ENCODE measurements at regions not wholly inside any gene's neighbourhood (a gene's known extent, or its start where the extent isn't known, plus 50 kb on each side); places are given as distances from the start of the nearest gene placed in this dataset.

- Histone ChIP-seq H3K9me1 (ENCODE audit: insufficient read depth, low read length) (no peaks in the 10 kb centered on the region), H2BK15ac (ENCODE audit: low read depth, low read length) (no peak overlapping the region), H3K4me2 (ENCODE audit: low read depth, low read length) (no peak overlapping the region), H2AFZ (replicated peaks; ENCODE audit: low read length, poor library complexity) (no peak overlapping the region), H3K27me3 (ENCODE audit: control insufficient read depth, insufficient read depth, low read length) (no peaks in the 10 kb centered on the region), H3K4ac (ENCODE audit: low read depth, low read length) (no peak overlapping the region), H4K91ac (ENCODE audit: insufficient read depth, low read depth, low read length) (no peak overlapping the region), H3K79me1 (ENCODE audit: low read depth in 1 of 2, low read length in 2 of 2) (no peaks in the 10 kb centered on the region), H3K56ac (ENCODE audit: extremely low read depth, insufficient read depth, low read length) (no peak overlapping the region), H2BK120ac (ENCODE audit: low read depth, low read length) (no peak overlapping the region), H2BK5ac (ENCODE audit: low read depth, low read length, poor library complexity, severe bottlenecking) (no peak overlapping the region), H3K14ac (replicated peaks; ENCODE audit: low read depth, low read length) (no peak overlapping the region), H4K8ac (ENCODE audit: low read depth in 2 of 2, low read length in 2 of 2) (no peak overlapping the region), H2AK5ac (ENCODE audit: low read depth, low read length) (no peak overlapping the region), H3K36me3 (ENCODE audit: control insufficient read depth, insufficient read depth, low read length) (no peaks in the 10 kb centered on the region), H2AK9ac (replicated peaks; ENCODE audit: low read depth, low read length, poor library complexity) (no peak overlapping the region), H3K4me3 (ENCODE audit: insufficient read depth, low read depth, low read length) (no peak overlapping the region), H4K5ac (ENCODE audit: low read depth, low read length) (no peak overlapping the region), H3K9me3 (ENCODE audit: control insufficient read depth, insufficient read depth, low read length) (no peaks in the 10 kb centered on the region), H4K20me1 (ENCODE audit: insufficient read depth, low read length) (no peaks in the 10 kb centered on the region), H3K27ac (ENCODE audit: insufficient read depth, low read length) (no peak overlapping the region), H3K18ac (ENCODE audit: low read depth, low read length) (no peak overlapping the region), H3K4me1 (ENCODE audit: control insufficient read depth, insufficient read depth, low read length) (no peaks in the 10 kb centered on the region), H3K9ac (ENCODE audit: low read depth, low read length) (no peak overlapping the region), H3K23ac (ENCODE audit: low read depth, low read length) (no peak overlapping the region), H2BK20ac (ENCODE audit: low read depth, low read length) (no peak overlapping the region)
- no peak for DNase-seq
- no TSS peak for BruUV-seq (replicated peaks)
- dilution Hi-C loops (cut with HindIII; ENCODE audit: low sequenced_read_pairs, unreplicated experiment): no loop called here
- whole genome bisulfite sequencing, 2 experiments (ENCODE audit: extremely low coverage in 2 of 2, insufficient read length in 1 of 2): no CpG with 5 or more reads among the region's 1 CpG
- ChIA-PET CTCF (no interaction called here), POLR2A (ENCODE audit: unreplicated experiment) (no interaction called here)
- in situ Hi-C loops (cut with MboI; ENCODE audit: low sequenced_read_pairs): no loop called here
- intact Hi-C loops (cut with micrococcal nuclease): no loop called here
- no peak for TF ChIP-seq FOS (IDR thresholded peaks at IDR 0.05; ENCODE audit: low read depth, low read length)
- no peak for TF ChIP-seq ELK1 (IDR thresholded peaks at IDR 0.05; ENCODE audit: borderline replicate concordance, low read depth, low read length)
- TF ChIP-seq POLR2A (IDR thresholded peaks at IDR 0.05; ENCODE audit: low read depth, low read length): no peak
- no peak for TF ChIP-seq SMC3 (IDR thresholded peaks at IDR 0.05; ENCODE audit: low read depth, low read length)
- no peak for TF ChIP-seq MAZ (IDR thresholded peaks at IDR 0.05; ENCODE audit: borderline replicate concordance, low read depth, low read length)
- no peak for TF ChIP-seq CHD1 (IDR thresholded peaks at IDR 0.05; ENCODE audit: low read depth, low read length)
- TF ChIP-seq USF2 (IDR thresholded peaks at IDR 0.05; ENCODE audit: low read depth, low read length): no peak
- TF ChIP-seq CEBPB (IDR thresholded peaks at IDR 0.05; ENCODE audit: low read depth, low read length): no peak
- no peak for TF ChIP-seq CTCF (conservative IDR thresholded peaks at IDR 0.05; ENCODE audit: low read depth, low read length)
- TF ChIP-seq MAFK (IDR thresholded peaks at IDR 0.05; ENCODE audit: low read depth, low read length): no peak
- no peak for TF ChIP-seq RFX5 (IDR thresholded peaks at IDR 0.05; ENCODE audit: low read depth, low read length)
- no peak for TF ChIP-seq RCOR1 (IDR thresholded peaks at IDR 0.05; ENCODE audit: insufficient replicate concordance, low read length)
- no peak for TF ChIP-seq RAD21 (IDR thresholded peaks at IDR 0.05; ENCODE audit: low read length)
- no peak for TF ChIP-seq MXI1 (IDR thresholded peaks at IDR 0.05; ENCODE audit: borderline replicate concordance, low read depth, low read length)
- TF ChIP-seq BHLHE40 (IDR thresholded peaks at IDR 0.05; ENCODE audit: low read depth, low read length): no peak
- TF ChIP-seq NFE2L2 (IDR thresholded peaks at IDR 0.05; ENCODE audit: low read depth, low read length): no peak
- no peak for ATAC-seq (ENCODE audit: low read depth)
Measured at GRCh38 chr6:152836523-152836922, 85.9 kb downstream of the VIP start.
